ENCODE measurements at regions not wholly inside any gene's neighbourhood (a gene's known extent, or its start where the extent isn't known, plus 50 kb on each side); places are given as distances from the start of the nearest gene placed in this dataset.

DNA sequence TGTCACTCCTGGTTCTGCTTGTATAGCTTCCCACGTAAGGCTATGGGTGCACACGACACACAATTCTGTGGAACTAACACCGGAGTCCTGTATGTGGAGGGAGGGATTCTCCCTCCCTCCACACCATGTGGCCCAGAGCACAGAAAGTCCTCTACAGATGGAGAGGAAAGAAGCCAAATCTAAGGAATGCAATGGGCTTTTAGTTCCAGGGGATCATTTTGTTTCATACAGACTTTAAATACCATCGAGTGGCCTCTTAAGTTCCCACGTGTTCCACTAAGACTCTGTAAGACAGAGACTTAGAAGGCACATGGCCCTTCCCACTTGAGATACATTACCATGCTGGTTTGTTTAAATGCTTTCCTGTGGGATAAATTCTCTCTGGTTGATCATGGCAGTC lies 156.0 kb downstream of the TGFB2 start:
- TF ChIP-seq, protein P1, sequence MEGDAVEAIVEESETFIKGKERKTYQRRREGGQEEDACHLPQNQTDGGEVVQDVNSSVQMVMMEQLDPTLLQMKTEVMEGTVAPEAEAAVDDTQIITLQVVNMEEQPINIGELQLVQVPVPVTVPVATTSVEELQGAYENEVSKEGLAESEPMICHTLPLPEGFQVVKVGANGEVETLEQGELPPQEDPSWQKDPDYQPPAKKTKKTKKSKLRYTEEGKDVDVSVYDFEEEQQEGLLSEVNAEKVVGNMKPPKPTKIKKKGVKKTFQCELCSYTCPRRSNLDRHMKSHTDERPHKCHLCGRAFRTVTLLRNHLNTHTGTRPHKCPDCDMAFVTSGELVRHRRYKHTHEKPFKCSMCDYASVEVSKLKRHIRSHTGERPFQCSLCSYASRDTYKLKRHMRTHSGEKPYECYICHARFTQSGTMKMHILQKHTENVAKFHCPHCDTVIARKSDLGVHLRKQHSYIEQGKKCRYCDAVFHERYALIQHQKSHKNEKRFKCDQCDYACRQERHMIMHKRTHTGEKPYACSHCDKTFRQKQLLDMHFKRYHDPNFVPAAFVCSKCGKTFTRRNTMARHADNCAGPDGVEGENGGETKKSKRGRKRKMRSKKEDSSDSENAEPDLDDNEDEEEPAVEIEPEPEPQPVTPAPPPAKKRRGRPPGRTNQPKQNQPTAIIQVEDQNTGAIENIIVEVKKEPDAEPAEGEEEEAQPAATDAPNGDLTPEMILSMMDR (conservative IDR thresholded peaks at IDR 0.05; ENCODE audit: control insufficient read depth, insufficient read depth, low read depth, low read length) = no peak
- no peak overlapping the region for H3K4me3 ChIP-seq (ENCODE audit: control insufficient read depth, low read depth, low read length)
- DNase-seq (ENCODE audit: low read depth) = no peak

DNA sequence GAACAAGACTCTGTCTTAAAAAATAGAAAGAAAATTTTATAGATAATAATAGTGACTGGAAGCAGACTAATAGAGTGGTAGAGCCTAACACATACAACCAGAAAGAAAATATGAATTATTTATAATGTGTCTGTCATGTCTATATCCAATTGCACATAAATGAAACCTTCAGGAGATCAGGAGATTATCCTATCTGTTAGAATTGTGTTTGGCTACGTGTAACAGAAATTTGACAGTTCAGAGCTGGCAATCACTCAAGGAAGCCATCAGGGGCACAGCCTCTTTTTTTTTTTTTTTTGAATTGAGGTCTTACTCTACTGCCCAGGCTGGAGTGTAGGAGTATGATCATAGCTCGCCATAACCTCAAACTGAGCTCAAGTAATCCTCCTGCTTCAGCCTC lies 157.2 kb downstream of the TGFB2 start:
- DNase-seq (ENCODE audit: low read depth) = no peak
- TF ChIP-seq, protein P1 (conservative IDR thresholded peaks at IDR 0.05; ENCODE audit: control insufficient read depth, insufficient read depth, low read depth, low read length) = no peak
- H3K4me3 ChIP-seq (ENCODE audit: control insufficient read depth, low read depth, low read length) = no peak overlapping the region

DNA sequence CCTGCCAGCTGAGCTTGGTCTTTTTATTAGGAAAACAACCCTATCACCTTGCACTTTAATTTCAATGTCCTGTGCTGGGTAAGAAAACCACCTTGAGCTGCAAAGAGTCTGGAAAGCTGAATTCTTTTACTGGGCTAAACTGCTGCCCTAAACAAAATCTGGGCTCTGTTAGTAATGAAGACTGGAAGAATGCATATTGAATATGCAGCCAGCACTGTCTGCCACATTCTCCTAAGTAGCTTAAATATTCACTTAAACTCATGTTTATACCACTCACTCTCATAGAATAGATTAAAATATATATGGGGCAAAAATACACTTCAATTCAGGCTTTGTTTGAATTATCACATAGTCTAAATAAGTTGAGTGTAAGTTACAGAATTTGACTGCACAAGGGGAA lies 158.0 kb downstream of the TGFB2 start:
- DNase-seq (ENCODE audit: low read depth) = no peak
- TF ChIP-seq, protein P1 (conservative IDR thresholded peaks at IDR 0.05; ENCODE audit: control insufficient read depth, insufficient read depth, low read depth, low read length) = no peak
- H3K4me3 ChIP-seq (ENCODE audit: control insufficient read depth, low read depth, low read length) = no peak overlapping the region

DNA sequence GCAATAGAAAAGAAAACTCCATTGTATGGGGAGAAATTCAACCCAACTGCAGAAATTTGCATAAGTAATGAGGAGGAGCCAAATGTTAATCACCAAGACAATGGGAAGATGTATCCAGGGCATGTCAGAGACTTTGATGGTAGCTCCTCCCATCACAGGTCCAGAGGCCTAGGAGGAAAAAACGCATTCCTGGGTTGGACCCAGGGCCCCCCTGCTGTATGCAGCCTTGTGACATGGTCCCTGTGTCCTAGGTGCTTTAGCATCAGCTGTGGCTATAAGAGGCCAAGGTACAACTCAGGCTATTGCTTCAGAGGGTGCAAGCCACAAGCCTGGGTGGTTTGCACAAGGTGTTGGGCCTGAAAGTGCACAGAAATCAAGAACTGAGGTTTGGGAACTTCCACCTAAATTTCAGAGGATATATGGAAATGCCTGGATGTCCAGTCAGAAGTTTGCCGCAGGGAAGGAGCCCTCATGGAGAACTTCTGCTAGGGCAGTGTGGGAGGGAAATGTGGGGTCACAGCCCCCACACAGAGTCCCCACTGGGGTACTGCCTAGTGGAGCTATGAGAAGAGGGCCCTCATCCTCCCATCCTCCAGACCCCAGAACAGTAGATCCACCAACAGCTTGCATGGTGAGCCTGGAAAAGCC lies 162.3 kb downstream of the TGFB2 start:
- TF ChIP-seq, protein P1 (conservative IDR thresholded peaks at IDR 0.05; ENCODE audit: control insufficient read depth, insufficient read depth, low read depth, low read length) = no peak
- no peak overlapping the region for H3K4me3 ChIP-seq (ENCODE audit: control insufficient read depth, low read depth, low read length)
- no peak for DNase-seq (ENCODE audit: low read depth)

DNA sequence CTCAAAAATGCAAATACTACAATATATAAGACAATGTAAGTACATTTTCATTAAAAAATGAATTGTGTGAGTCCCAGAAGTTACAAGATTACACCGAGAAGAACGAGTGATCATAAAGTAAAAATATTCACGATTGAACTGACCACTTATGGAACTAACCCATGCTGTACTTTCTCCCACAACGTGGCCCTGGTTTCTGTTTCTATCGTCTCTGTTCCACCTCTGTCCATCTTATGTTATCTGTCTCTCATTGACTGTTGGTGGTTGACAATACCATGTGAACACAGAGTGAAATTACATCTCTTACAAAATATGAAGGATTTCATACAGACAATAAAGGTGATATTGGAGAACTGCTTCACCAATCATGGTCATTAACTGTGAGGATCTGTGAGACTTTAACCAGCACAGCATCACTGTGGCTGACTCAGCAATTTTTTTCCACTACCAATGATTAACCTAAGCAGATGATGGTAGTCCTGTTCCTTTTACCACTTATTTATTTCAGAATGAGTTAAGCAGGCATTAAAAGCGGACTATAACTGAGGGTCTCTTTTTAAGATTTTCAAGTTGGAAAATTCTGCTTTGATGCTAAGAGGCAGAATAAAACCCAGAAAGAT lies 165.1 kb downstream of the TGFB2 start:
- no peak for DNase-seq (ENCODE audit: low read depth)
- H3K4me3 ChIP-seq (ENCODE audit: control insufficient read depth, low read depth, low read length) = no peak overlapping the region
- TF ChIP-seq, protein P1 (conservative IDR thresholded peaks at IDR 0.05; ENCODE audit: control insufficient read depth, insufficient read depth, low read depth, low read length) = no peak

DNA sequence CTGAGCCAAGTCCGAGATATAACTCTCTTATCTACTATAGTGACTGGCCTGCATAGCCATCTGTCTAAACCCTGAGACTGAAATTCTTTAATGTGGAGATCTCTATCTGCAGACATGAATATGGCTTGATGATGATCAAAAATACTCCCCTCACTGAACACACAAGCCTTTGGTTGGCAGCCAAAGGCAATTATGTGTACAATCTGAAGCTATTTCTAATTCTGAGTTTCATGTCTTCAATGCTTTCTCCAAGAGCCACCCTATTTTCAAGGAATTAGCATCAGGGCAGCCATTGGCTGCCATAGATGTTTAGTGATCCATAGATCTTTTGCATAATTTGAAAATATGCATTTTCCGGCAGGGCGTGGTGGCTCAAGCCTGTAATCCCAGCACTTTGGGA lies 168.2 kb downstream of the TGFB2 start:
- no peak overlapping the region for H3K4me3 ChIP-seq (ENCODE audit: control insufficient read depth, low read depth, low read length)
- no peak for DNase-seq (ENCODE audit: low read depth)

More for the DNA sequence above, 168.2 kb downstream of the TGFB2 start:
- TF ChIP-seq, protein P1 (conservative IDR thresholded peaks at IDR 0.05; ENCODE audit: control insufficient read depth, insufficient read depth, low read depth, low read length) = no peak

Data from fibroblast of mammary gland (primary cell).